H1 (cell line): ENCODE measurements at regions not wholly inside any gene's neighbourhood (a gene's known extent, or its start where the extent isn't known, plus 50 kb on each side); places are given as distances from the start of the nearest gene placed in this dataset.

ENCODE experiments used
- CBX8 ChIP-seq: fragments of 300-800, 300-1000 bp; sonication (generic); IDR thresholded peaks from 2 replicates; pipeline ENCODE4 v1.7.1; 2016; ENCODE audit warnings: low read depth, low read length, borderline replicate concordance
- GABPA ChIP-seq: IDR thresholded peaks from 2 replicates; pipeline ENCODE4 v1.6.1; 2011; ENCODE audit warnings: mild to moderate bottlenecking, low read length, moderate library complexity, borderline replicate concordance; ENCODE audit not compliant: insufficient read depth
- KDM5A ChIP-seq: fragments of 200-600 bp; IDR thresholded peaks from 2 replicates; pipeline ENCODE4 v1.7.1; 2012; ENCODE audit warnings: mild to moderate bottlenecking, low read length, inconsistent platforms, mixed read lengths
- SP1 ChIP-seq: IDR thresholded peaks from 2 replicates; pipeline ENCODE4 v1.6.1; 2011; ENCODE audit warnings: low read depth, low read length
- TAF7 ChIP-seq: optimal IDR thresholded peaks from 2 replicates; pipeline ENCODE3; 2011; ENCODE audit warnings: low read depth, mild to moderate bottlenecking, inconsistent platforms, low read length, moderate library complexity, borderline replicate concordance
- YY1 ChIP-seq: IDR thresholded peaks from 2 replicates; pipeline ENCODE4 v1.6.1; 2011; ENCODE audit warnings: low read depth, mild to moderate bottlenecking, low read length
- TF ChIP-seq, protein P1 (sequence below): fragments of 300-600 bp; sonication (generic); IDR thresholded peaks from 2 replicates; pipeline ENCODE4 v1.7.1; 2012; ENCODE audit warnings: low read length, moderate library complexity, mild to moderate bottlenecking, inconsistent platforms; ENCODE audit not compliant: insufficient replicate concordance

- TF ChIP-seq, protein P1, sequence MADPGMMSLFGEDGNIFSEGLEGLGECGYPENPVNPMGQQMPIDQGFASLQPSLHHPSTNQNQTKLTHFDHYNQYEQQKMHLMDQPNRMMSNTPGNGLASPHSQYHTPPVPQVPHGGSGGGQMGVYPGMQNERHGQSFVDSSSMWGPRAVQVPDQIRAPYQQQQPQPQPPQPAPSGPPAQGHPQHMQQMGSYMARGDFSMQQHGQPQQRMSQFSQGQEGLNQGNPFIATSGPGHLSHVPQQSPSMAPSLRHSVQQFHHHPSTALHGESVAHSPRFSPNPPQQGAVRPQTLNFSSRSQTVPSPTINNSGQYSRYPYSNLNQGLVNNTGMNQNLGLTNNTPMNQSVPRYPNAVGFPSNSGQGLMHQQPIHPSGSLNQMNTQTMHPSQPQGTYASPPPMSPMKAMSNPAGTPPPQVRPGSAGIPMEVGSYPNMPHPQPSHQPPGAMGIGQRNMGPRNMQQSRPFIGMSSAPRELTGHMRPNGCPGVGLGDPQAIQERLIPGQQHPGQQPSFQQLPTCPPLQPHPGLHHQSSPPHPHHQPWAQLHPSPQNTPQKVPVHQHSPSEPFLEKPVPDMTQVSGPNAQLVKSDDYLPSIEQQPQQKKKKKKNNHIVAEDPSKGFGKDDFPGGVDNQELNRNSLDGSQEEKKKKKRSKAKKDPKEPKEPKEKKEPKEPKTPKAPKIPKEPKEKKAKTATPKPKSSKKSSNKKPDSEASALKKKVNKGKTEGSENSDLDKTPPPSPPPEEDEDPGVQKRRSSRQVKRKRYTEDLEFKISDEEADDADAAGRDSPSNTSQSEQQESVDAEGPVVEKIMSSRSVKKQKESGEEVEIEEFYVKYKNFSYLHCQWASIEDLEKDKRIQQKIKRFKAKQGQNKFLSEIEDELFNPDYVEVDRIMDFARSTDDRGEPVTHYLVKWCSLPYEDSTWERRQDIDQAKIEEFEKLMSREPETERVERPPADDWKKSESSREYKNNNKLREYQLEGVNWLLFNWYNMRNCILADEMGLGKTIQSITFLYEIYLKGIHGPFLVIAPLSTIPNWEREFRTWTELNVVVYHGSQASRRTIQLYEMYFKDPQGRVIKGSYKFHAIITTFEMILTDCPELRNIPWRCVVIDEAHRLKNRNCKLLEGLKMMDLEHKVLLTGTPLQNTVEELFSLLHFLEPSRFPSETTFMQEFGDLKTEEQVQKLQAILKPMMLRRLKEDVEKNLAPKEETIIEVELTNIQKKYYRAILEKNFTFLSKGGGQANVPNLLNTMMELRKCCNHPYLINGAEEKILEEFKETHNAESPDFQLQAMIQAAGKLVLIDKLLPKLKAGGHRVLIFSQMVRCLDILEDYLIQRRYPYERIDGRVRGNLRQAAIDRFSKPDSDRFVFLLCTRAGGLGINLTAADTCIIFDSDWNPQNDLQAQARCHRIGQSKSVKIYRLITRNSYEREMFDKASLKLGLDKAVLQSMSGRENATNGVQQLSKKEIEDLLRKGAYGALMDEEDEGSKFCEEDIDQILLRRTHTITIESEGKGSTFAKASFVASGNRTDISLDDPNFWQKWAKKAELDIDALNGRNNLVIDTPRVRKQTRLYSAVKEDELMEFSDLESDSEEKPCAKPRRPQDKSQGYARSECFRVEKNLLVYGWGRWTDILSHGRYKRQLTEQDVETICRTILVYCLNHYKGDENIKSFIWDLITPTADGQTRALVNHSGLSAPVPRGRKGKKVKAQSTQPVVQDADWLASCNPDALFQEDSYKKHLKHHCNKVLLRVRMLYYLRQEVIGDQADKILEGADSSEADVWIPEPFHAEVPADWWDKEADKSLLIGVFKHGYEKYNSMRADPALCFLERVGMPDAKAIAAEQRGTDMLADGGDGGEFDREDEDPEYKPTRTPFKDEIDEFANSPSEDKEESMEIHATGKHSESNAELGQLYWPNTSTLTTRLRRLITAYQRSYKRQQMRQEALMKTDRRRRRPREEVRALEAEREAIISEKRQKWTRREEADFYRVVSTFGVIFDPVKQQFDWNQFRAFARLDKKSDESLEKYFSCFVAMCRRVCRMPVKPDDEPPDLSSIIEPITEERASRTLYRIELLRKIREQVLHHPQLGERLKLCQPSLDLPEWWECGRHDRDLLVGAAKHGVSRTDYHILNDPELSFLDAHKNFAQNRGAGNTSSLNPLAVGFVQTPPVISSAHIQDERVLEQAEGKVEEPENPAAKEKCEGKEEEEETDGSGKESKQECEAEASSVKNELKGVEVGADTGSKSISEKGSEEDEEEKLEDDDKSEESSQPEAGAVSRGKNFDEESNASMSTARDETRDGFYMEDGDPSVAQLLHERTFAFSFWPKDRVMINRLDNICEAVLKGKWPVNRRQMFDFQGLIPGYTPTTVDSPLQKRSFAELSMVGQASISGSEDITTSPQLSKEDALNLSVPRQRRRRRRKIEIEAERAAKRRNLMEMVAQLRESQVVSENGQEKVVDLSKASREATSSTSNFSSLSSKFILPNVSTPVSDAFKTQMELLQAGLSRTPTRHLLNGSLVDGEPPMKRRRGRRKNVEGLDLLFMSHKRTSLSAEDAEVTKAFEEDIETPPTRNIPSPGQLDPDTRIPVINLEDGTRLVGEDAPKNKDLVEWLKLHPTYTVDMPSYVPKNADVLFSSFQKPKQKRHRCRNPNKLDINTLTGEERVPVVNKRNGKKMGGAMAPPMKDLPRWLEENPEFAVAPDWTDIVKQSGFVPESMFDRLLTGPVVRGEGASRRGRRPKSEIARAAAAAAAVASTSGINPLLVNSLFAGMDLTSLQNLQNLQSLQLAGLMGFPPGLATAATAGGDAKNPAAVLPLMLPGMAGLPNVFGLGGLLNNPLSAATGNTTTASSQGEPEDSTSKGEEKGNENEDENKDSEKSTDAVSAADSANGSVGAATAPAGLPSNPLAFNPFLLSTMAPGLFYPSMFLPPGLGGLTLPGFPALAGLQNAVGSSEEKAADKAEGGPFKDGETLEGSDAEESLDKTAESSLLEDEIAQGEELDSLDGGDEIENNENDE = no peak
- TF ChIP-seq CBX8 = no peak
- TF ChIP-seq SP1 = no peak
- no peak for TF ChIP-seq KDM5A
- TF ChIP-seq YY1 = no peak
- no peak for TF ChIP-seq TAF7
- TF ChIP-seq GABPA = no peak
- TF ChIP-seq, all 59 proteins: peak for 0
Measured at GRCh38 chr5:125266106-125266505, 519.7 kb upstream of the ZNF608 start (continued).
